CD4-positive, alpha-beta T cell (primary cell): ENCODE measurements at regions not wholly inside any gene's neighbourhood (a gene's known extent, or its start where the extent isn't known, plus 50 kb on each side); places are given as distances from the start of the nearest gene placed in this dataset.
"Not testable (repeated sequence)": the region's sequence is repeated elsewhere in the genome, so short reads cannot be mapped to it uniquely, and the experiment has no call there.

ENCODE experiments used
- ATAC-seq: fragments of 200-7000 bp; cut with Tn5 transposase; one replicate; pipeline ENCODE4 v1.10.0; 2022; ENCODE audit warnings: mild to moderate bottlenecking; ENCODE audit not compliant: poor library complexity
- CTCF ChIA-PET: fragments of 350-600 bp; sonication (Branson Sonifier 250); formaldehyde crosslinking; loops from one replicate; lab custom pipeline; 2021; ENCODE audit warnings: antibody characterized with exemption, inconsistent platforms; lab: Charles Lee
- POLR2A ChIA-PET: fragments of 350-600 bp; sonication (Branson Sonifier 250); formaldehyde crosslinking; loops from one replicate; lab custom pipeline; 2021; ENCODE audit warnings: antibody characterized with exemption, inconsistent platforms; lab: Charles Lee
- DNase-seq, 14 experiments: peaks; one replicate each; pipeline ENCODE4 v3.0.0-alpha.2; 2013 to 2020; ENCODE audit warnings: mixed read lengths in 2 of 14
- H3K27ac ChIP-seq, 2 donors: one replicate each; pipeline versions ENCODE4 v1.5.1 to v1.7.0; 2013; ENCODE audit warnings: low read length in 2 of 2, low read depth in 1 of 2, mild to moderate bottlenecking in 1 of 2
- H3K27me3 ChIP-seq, 2 experiments: 1 replicate in 1 of 2; 2 replicates in 1 of 2; pipeline versions ENCODE4 v1.6.1 to v1.7.0; 2013; ENCODE audit warnings: low read length in 2 of 2, control low read depth in 1 of 2, mild to moderate bottlenecking in 1 of 2, moderate library complexity in 1 of 2; ENCODE audit not compliant: insufficient read depth in 2 of 2, control insufficient read depth in 1 of 2
- H3K36me3 ChIP-seq: one replicate; pipeline ENCODE4 v1.6.1; 2013; ENCODE audit warnings: low read length, control low read depth; ENCODE audit not compliant: insufficient read depth
- H3K4me1 ChIP-seq: one replicate; pipeline ENCODE4 v1.6.1; 2013; ENCODE audit warnings: low read length, control low read depth; ENCODE audit not compliant: insufficient read depth
- H3K4me3 ChIP-seq: one replicate; pipeline ENCODE4 v1.5.1; 2013; ENCODE audit warnings: mild to moderate bottlenecking, low read length, moderate library complexity
- H3K9me3 ChIP-seq, 2 experiments: 1 replicate in 1 of 2; 2 replicates in 1 of 2; pipeline versions ENCODE4 v1.6.1 to v1.7.0; 2013; ENCODE audit warnings: low read length in 2 of 2, mild to moderate bottlenecking in 2 of 2, control low read depth in 1 of 2, moderate library complexity in 1 of 2; ENCODE audit not compliant: control insufficient read depth in 1 of 2, insufficient read depth in 1 of 2
- H3K27ac Mint-ChIP-seq: one replicate; pipeline ENCODE4 v1.8.0; 2020; ENCODE audit warnings: mixed read lengths
- H3K27me3 Mint-ChIP-seq: one replicate; pipeline ENCODE4 v1.8.0; 2021; ENCODE audit warnings: mixed read lengths
- H3K36me3 Mint-ChIP-seq: one replicate; pipeline ENCODE4 v1.8.0; 2021; ENCODE audit warnings: low read depth, mixed read lengths
- H3K4me1 Mint-ChIP-seq: one replicate; pipeline ENCODE4 v1.8.0; 2021; ENCODE audit warnings: low read depth, mixed read lengths
- H3K4me3 Mint-ChIP-seq: one replicate; pipeline ENCODE4 v1.8.0; 2020; ENCODE audit warnings: mild to moderate bottlenecking, mixed read lengths
- H3K9me3 Mint-ChIP-seq: one replicate; pipeline ENCODE4 v1.8.0; 2020; ENCODE audit warnings: mixed read lengths
- CTCF ChIP-seq: fragments of 200-600 bp; IDR thresholded peaks from one replicate; pipeline ENCODE4 v1.8.0; 2022; ENCODE audit warnings: antibody characterized with exemption, mild to moderate bottlenecking
- intact Hi-C, 2 experiments: fragments of 100-400 bp; cut with DNase I in 1 of 2; cut with micrococcal nuclease in 1 of 2; formaldehyde crosslinking; loops; one replicate each; pipeline versions ENCODE4 v1.15.1 to v1.9.0; 2023 to 2025; cut with DNase I, micrococcal nuclease

DNA sequence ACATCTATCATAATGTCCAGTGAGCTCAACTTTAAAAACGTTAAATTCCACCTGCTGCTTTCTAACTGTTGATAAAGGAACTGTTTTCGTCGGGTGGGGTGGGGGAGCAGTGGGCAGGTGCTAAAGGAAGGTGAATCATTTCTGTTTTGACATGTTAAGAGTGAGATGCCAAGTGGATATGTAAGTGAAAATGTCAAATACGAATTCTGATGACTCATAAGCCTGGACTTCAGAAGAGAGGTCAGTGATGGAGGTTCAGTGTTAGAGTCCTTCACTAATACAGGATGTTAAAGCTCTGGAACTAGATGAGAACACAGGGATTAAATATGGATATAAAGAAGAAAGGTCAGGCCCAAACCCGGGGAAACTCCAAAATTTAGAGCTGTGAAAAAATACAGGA, 617.9 kb upstream of the CTNND2 start:
- intact Hi-C loops: no loop called here
- Histone ChIP-seq H3K36me3 (no peaks in the 10 kb centered on the region), H3K27me3 (no peaks in the 10 kb centered on the region), H3K27ac (no peak overlapping the region), H3K4me3 (no peak overlapping the region), H3K9me3 (peaks cover 5 to 9% of the 10 kb centered on the region in 2 experiments), H3K4me1 (no peaks in the 10 kb centered on the region)
- ATAC-seq: no peak
- Mint-ChIP-seq H3K9me3 (peaks cover 7% of the 10 kb centered on the region), H3K27me3 (no peaks in the 10 kb centered on the region), H3K36me3 (no peaks in the 10 kb centered on the region), H3K4me1 (no peaks in the 10 kb centered on the region), H3K27ac (no peak overlapping the region), H3K4me3 (no peak overlapping the region)
- DNase-seq: no peak
- ChIA-PET CTCF (no interaction called here), POLR2A (no interaction called here)
- no peak for TF ChIP-seq CTCF

DNA sequence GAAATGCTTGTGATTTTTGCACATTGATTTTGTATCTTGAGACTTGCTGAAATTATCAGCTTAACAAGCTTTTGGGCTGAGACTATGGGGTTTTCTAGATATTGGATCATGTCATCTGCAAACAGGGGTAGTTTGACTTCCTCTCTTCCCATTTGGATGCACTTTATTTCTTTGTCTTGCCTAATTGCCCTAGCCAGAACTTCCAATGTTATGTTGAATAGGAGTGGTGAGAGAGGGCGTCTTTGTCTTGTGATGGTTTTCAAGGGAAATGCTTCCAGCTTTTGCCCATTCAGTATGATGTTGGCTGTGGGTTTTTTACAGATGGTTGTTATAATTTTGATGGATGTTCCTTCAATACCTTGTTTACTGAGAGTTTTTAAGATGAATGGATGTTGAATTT, 600.7 kb upstream of the CTNND2 start:
- H3K4me3 Mint-ChIP-seq, DNase-seq, CTCF ChIA-PET: not testable (repeated sequence)

GRCh38 chr5:12488161-12488560, 583.9 kb upstream of the CTNND2 start:
- POLR2A ChIA-PET: no interaction called here
- intact Hi-C loops: no loop called here
- Mint-ChIP-seq H3K4me1 (no peaks in the 10 kb centered on the region), H3K27me3 (no peaks in the 10 kb centered on the region), H3K4me3 (no peak overlapping the region), H3K27ac (no peak overlapping the region), H3K9me3 (peaks cover 19% of the 10 kb centered on the region), H3K36me3 (no peaks in the 10 kb centered on the region)
- no peak overlapping the region for H3K27ac ChIP-seq
- CTCF ChIA-PET: no interaction called here
- no peaks in the 10 kb centered on the region for H3K27me3 ChIP-seq
- DNase-seq (no peak), ATAC-seq (no peak)
- TF ChIP-seq CTCF: no peak
- H3K4me3 ChIP-seq: no peak overlapping the region
- no peaks in the 10 kb centered on the region for H3K4me1 ChIP-seq
- peaks cover 0 to 13% of the 10 kb centered on the region in 2 experiments for H3K9me3 ChIP-seq
- H3K36me3 ChIP-seq: no peaks in the 10 kb centered on the region

More for the DNA sequence above, 600.7 kb upstream of the CTNND2 start:
- H3K27ac ChIP-seq, ATAC-seq, intact Hi-C loops, H3K4me3 ChIP-seq, H3K4me1 Mint-ChIP-seq, H3K4me1 ChIP-seq, H3K36me3 ChIP-seq, H3K27me3 ChIP-seq, H3K27me3 Mint-ChIP-seq, POLR2A ChIA-PET, H3K36me3 Mint-ChIP-seq, H3K9me3 ChIP-seq, H3K27ac Mint-ChIP-seq: not testable (repeated sequence)
- H3K9me3 Mint-ChIP-seq: peaks cover 17% of the 10 kb centered on the region

- DNase-seq: no peak
- no peaks in the 10 kb centered on the region for H3K4me1 Mint-ChIP-seq
- Histone ChIP-seq H3K36me3 (no peaks in the 10 kb centered on the region), H3K4me3 (no peak overlapping the region), H3K27me3 (no peaks in the 10 kb centered on the region), H3K27ac (no peak overlapping the region), H3K9me3 (peaks cover 3% of the 10 kb centered on the region in 2 experiments), H3K4me1 (no peaks in the 10 kb centered on the region)
- no peak for TF ChIP-seq CTCF
- no peak for ATAC-seq
- H3K4me3 Mint-ChIP-seq: no peak overlapping the region
- no peaks in the 10 kb centered on the region for H3K36me3 Mint-ChIP-seq
- H3K9me3 Mint-ChIP-seq: peaks cover 15% of the 10 kb centered on the region
- POLR2A ChIA-PET: no interaction called here
- CTCF ChIA-PET: no interaction called here
- intact Hi-C loops: no loop called here
- no peaks in the 10 kb centered on the region for H3K27me3 Mint-ChIP-seq
- no peak overlapping the region for H3K27ac Mint-ChIP-seq
These were observed 576.2 kb upstream of the CTNND2 start for GRCh38 chr5:12480487-12480886.
